Progenitor cell of endocrine pancreas (in vitro differentiated cells): ENCODE measurements at regions not wholly inside any gene's neighbourhood (a gene's known extent, or its start where the extent isn't known, plus 50 kb on each side); places are given as distances from the start of the nearest gene placed in this dataset.

Experiments used
- DNase-seq: peaks from one replicate; pipeline ENCODE4 v3.0.0; 2021; ENCODE audit warnings: low spot score; ENCODE audit not compliant: unreplicated experiment
- H3K27ac Mint-ChIP-seq: 2 replicates; pipeline ENCODE4 v1.8.0; 2021; ENCODE audit warnings: mild to moderate bottlenecking, moderate library complexity, mixed read lengths
- H3K27me3 Mint-ChIP-seq: 2 replicates; pipeline ENCODE4 v1.8.0; 2021; ENCODE audit warnings: mixed read lengths
- H3K36me3 Mint-ChIP-seq: 2 replicates; pipeline ENCODE4 v1.8.0; 2022; ENCODE audit warnings: mixed read lengths; ENCODE audit not compliant: insufficient read depth
- H3K4me1 Mint-ChIP-seq: 2 replicates; pipeline ENCODE4 v1.8.0; 2021; ENCODE audit warnings: low read depth, mixed read lengths
- H3K4me3 Mint-ChIP-seq: 2 replicates; pipeline ENCODE4 v1.8.0; 2021; ENCODE audit warnings: low read depth, mild to moderate bottlenecking, moderate library complexity, mixed read lengths
- H3K9me3 Mint-ChIP-seq: 2 replicates; pipeline ENCODE4 v1.8.0; 2021; ENCODE audit warnings: low read depth, mixed read lengths
- TF ChIP-seq, protein P1 (sequence below): fragments of 200-600 bp; sonication (generic); IDR thresholded peaks from one replicate; pipeline ENCODE4 v1.5.0; 2021; ENCODE audit warnings: antibody characterized with exemption, mild to moderate bottlenecking; ENCODE audit not compliant: unreplicated experiment

DNA sequence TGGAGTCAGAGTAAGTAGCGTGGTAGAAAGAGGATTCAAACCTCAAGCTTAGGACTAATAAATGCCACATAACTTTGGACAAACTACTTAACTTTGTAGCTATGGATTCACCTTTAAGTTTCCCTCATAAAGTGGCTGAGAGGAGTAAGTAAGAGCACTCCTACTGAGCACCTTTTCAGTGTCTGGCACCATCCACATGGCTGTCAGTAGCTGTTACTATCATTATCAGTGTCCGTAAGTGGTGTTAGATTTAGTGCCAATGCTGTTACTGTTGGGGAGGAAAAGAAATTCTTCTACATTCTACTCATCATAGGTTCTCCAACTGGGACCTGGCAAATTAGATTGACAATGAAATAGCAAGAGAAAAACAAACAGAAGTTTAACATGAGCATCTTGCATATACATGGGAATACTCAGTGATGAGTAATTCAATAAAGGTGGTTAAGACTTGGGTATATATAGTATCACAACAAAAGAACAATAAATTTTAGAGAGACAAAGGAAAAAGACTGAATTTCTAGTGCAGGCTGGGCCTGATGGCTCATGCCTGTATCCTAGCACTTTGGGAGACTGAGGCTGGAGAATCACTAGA lies 165.6 kb upstream of the NBEA start:
- Mint-ChIP-seq H3K4me1 (peaks cover 11% of the 10 kb centered on the region), H3K27ac (no peak overlapping the region), H3K9me3 (no peaks in the 10 kb centered on the region), H3K27me3 (peaks cover 5% of the 10 kb centered on the region), H3K4me3 (no peak overlapping the region), H3K36me3 (no peaks in the 10 kb centered on the region)
- TF ChIP-seq, protein P1, sequence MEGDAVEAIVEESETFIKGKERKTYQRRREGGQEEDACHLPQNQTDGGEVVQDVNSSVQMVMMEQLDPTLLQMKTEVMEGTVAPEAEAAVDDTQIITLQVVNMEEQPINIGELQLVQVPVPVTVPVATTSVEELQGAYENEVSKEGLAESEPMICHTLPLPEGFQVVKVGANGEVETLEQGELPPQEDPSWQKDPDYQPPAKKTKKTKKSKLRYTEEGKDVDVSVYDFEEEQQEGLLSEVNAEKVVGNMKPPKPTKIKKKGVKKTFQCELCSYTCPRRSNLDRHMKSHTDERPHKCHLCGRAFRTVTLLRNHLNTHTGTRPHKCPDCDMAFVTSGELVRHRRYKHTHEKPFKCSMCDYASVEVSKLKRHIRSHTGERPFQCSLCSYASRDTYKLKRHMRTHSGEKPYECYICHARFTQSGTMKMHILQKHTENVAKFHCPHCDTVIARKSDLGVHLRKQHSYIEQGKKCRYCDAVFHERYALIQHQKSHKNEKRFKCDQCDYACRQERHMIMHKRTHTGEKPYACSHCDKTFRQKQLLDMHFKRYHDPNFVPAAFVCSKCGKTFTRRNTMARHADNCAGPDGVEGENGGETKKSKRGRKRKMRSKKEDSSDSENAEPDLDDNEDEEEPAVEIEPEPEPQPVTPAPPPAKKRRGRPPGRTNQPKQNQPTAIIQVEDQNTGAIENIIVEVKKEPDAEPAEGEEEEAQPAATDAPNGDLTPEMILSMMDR: no peak
- DNase-seq: no peak

GRCh38 chr13:34777089-34777913 lies 164.8 kb upstream of the NBEA start:
- no peaks in the 10 kb centered on the region for H3K36me3 Mint-ChIP-seq
- H3K27me3 Mint-ChIP-seq: peaks cover 5% of the 10 kb centered on the region
- no peak overlapping the region for H3K27ac Mint-ChIP-seq
- TF ChIP-seq, protein P1: no peak
- DNase-seq: no peak
- H3K4me3 Mint-ChIP-seq: no peak overlapping the region
- H3K4me1 Mint-ChIP-seq: peaks cover 9% of the 10 kb centered on the region
- peaks cover 3% of the 10 kb centered on the region for H3K9me3 Mint-ChIP-seq

DNA sequence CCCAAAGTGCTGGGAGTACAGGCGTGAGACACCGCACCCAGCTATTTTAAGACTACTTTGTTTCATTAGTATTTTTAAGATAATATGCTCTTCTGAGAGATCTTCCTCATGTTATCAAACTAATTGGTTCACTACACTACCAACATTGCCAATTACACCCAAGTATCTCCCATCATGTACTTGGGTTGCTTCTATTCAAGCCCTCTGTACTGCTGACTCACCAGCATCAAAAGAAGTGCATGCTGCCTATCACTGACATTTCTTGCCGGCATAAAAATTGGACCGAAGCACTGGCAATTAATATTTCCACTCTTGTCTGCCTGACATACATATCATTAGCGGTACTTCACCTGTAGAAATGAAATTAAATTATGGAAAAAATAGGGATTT lies 164.2 kb upstream of the NBEA start:
- peaks cover 7% of the 10 kb centered on the region for H3K4me1 Mint-ChIP-seq
- H3K4me3 Mint-ChIP-seq: no peak overlapping the region
- no peak for DNase-seq
- H3K36me3 Mint-ChIP-seq: no peaks in the 10 kb centered on the region
- H3K27ac Mint-ChIP-seq: no peak overlapping the region
- H3K27me3 Mint-ChIP-seq: peaks cover 5% of the 10 kb centered on the region
- peaks cover 4% of the 10 kb centered on the region for H3K9me3 Mint-ChIP-seq
- TF ChIP-seq, protein P1: no peak

DNA sequence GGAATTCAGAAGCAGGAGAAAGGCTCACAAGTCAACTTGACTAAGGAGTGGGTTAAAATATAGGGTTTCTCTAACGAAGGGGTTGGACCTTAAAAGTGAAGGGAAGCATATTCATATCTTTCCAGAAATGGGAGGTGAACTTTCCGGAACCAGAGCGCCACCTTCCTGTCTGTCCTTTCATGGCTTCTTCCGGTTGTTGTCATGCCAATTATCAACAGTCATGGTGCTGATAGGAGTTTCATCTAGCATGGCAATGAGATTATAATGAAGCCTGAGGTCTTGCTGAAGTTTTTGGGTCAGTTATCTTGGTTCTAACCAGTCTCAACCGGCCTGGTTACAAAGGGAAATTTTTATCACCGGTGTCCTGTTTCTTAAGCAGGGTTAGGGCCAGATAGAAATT lies 162.9 kb upstream of the NBEA start:
- no peak overlapping the region for H3K27ac Mint-ChIP-seq
- H3K36me3 Mint-ChIP-seq: no peaks in the 10 kb centered on the region
- H3K4me3 Mint-ChIP-seq: no peak overlapping the region
- no peak for DNase-seq
- H3K4me1 Mint-ChIP-seq: peaks cover 6% of the 10 kb centered on the region
- TF ChIP-seq, protein P1: no peak
- peaks cover 4% of the 10 kb centered on the region for H3K9me3 Mint-ChIP-seq
- H3K27me3 Mint-ChIP-seq: peaks cover 5% of the 10 kb centered on the region

- no peak for DNase-seq
- Mint-ChIP-seq H3K9me3 (peaks cover 7% of the 10 kb centered on the region), H3K4me3 (no peak overlapping the region), H3K4me1 (peaks cover 6% of the 10 kb centered on the region), H3K36me3 (no peaks in the 10 kb centered on the region), H3K27ac (no peak overlapping the region), H3K27me3 (no peaks in the 10 kb centered on the region)
- TF ChIP-seq, protein P1: no peak
Observed at GRCh38 chr13:34793301-34793700, 148.8 kb upstream of the NBEA start.
